ENCODE measurements at regions not wholly inside any gene's neighbourhood (a gene's known extent, or its start where the extent isn't known, plus 50 kb on each side); places are given as distances from the start of the nearest gene placed in this dataset.

GRCh38 chr6:168827586-168827871 is 386.5 kb downstream of the SMOC2 start:
- peak; percentile 86 for TF ChIP-seq GATA3 (IDR thresholded peaks at IDR 0.05; ENCODE audit: low read depth, low read length)
- peak; percentile 90 for TF ChIP-seq GATA2 (IDR thresholded peaks at IDR 0.05; ENCODE audit: low read depth, low read length)

Measured in SH-SY5Y (cell line).